IMR-90 (cell line): ENCODE measurements at regions not wholly inside any gene's neighbourhood (a gene's known extent, or its start where the extent isn't known, plus 50 kb on each side); places are given as distances from the start of the nearest gene placed in this dataset.

Experiments used
- ATAC-seq: fragments of 200-7000 bp; cut with Tn5 transposase; 2 replicates; pipeline ENCODE4 v1.9.1; 2020; ENCODE audit warnings: low read depth, mild to moderate bottlenecking, moderate library complexity
- BruUV-seq: library from RNA; stranded (reverse); fragments of 400-500 nt; replicated peaks from 2 replicates; lab custom pipeline; 2021; lab: Mats Ljungman, UMichigan
- CTCF ChIA-PET: fragments of 300-600 bp; formaldehyde crosslinking; extraction: SDS; loops from one replicate; lab custom pipeline; 2021; ENCODE audit warnings: antibody characterized with exemption; lab: Yijun Ruan, JAX
- POLR2A ChIA-PET: fragments of 300-600 bp; sonication (Branson Sonifier 250); formaldehyde crosslinking; loops from one replicate; lab custom pipeline; 2022; ENCODE audit warnings: antibody characterized with exemption; ENCODE audit not compliant: unreplicated experiment; lab: Charles Lee
- DNase-seq: peaks from one replicate; pipeline ENCODE4 v3.0.0; 2013
- H2AFZ ChIP-seq: replicated peaks from 2 replicates; pipeline ENCODE3; 2013; ENCODE audit warnings: low read length, mild to moderate bottlenecking; ENCODE audit not compliant: poor library complexity
- H2AK5ac ChIP-seq: 2 replicates; pipeline ENCODE4 v1.6.1; 2013; ENCODE audit warnings: low read depth, low read length, inconsistent platforms
- H2AK9ac ChIP-seq: replicated peaks from 2 replicates; pipeline ENCODE3; 2013; ENCODE audit warnings: mild to moderate bottlenecking, low read depth, low read length, moderate library complexity; ENCODE audit not compliant: poor library complexity
- H2BK120ac ChIP-seq: 2 replicates; pipeline ENCODE4 v1.6.1; 2013; ENCODE audit warnings: low read depth, low read length, inconsistent platforms
- H2BK15ac ChIP-seq: 3 replicates; pipeline ENCODE4 v1.6.1; 2013; ENCODE audit warnings: low read depth, low read length, inconsistent platforms
- H2BK20ac ChIP-seq: 2 replicates; pipeline ENCODE4 v1.6.1; 2013; ENCODE audit warnings: low read depth, mild to moderate bottlenecking, inconsistent platforms, low read length, moderate library complexity
- H2BK5ac ChIP-seq: 2 replicates; pipeline ENCODE4 v1.6.1; 2013; ENCODE audit warnings: mild to moderate bottlenecking, low read depth, low read length, inconsistent platforms; ENCODE audit not compliant: poor library complexity, severe bottlenecking
- H3K14ac ChIP-seq: replicated peaks from 2 replicates; pipeline ENCODE4 v1.6.1; 2013; ENCODE audit warnings: low read depth, low read length, inconsistent platforms
- H3K18ac ChIP-seq: 2 replicates; pipeline ENCODE4 v1.6.1; 2013; ENCODE audit warnings: low read depth, low read length, control low read depth
- H3K23ac ChIP-seq: 2 replicates; pipeline ENCODE4 v1.6.1; 2013; ENCODE audit warnings: low read depth, low read length, inconsistent platforms
- H3K27ac ChIP-seq: 2 replicates; pipeline ENCODE4 v1.5.1; 2013; ENCODE audit warnings: mild to moderate bottlenecking, control low read depth, low read length; ENCODE audit not compliant: insufficient read depth
- H3K27me3 ChIP-seq: 2 replicates; pipeline ENCODE4 v1.6.1; 2013; ENCODE audit warnings: low read length; ENCODE audit not compliant: control insufficient read depth, insufficient read depth
- H3K36me3 ChIP-seq: 2 replicates; pipeline ENCODE4 v1.6.1; 2013; ENCODE audit warnings: low read length, mixed read lengths; ENCODE audit not compliant: control insufficient read depth, insufficient read depth
- H3K4ac ChIP-seq: 2 replicates; pipeline ENCODE4 v1.6.1; 2013; ENCODE audit warnings: low read depth, low read length, inconsistent platforms
- H3K4me1 ChIP-seq: 2 replicates; pipeline ENCODE4 v1.6.1; 2013; ENCODE audit warnings: low read length, mixed read lengths; ENCODE audit not compliant: control insufficient read depth, insufficient read depth
- H3K4me2 ChIP-seq: 2 replicates; pipeline ENCODE4 v1.6.1; 2013; ENCODE audit warnings: low read depth, mild to moderate bottlenecking, control low read depth, low read length, moderate library complexity
- H3K4me3 ChIP-seq: 2 replicates; pipeline ENCODE4 v1.5.1; 2013; ENCODE audit warnings: low read depth, mild to moderate bottlenecking, control low read depth, low read length, moderate library complexity; ENCODE audit not compliant: insufficient read depth
- H3K56ac ChIP-seq: 2 replicates; pipeline ENCODE4 v1.6.1; 2013; ENCODE audit warnings: low read length, inconsistent platforms; ENCODE audit not compliant: insufficient read depth; ENCODE audit errors: extremely low read depth
- H3K79me1 ChIP-seq, 2 experiments: 2 replicates each; pipeline ENCODE4 v1.6.1; 2013; ENCODE audit warnings: low read length in 2 of 2, inconsistent platforms in 1 of 2, low read depth in 1 of 2
- H3K9ac ChIP-seq: 2 replicates; pipeline ENCODE4 v1.6.1; 2013; ENCODE audit warnings: low read depth, low read length, control low read depth
- H3K9me1 ChIP-seq: 2 replicates; pipeline ENCODE4 v1.6.1; 2013; ENCODE audit warnings: low read length, inconsistent platforms; ENCODE audit not compliant: insufficient read depth
- H3K9me3 ChIP-seq: 2 replicates; pipeline ENCODE4 v1.6.1; 2013; ENCODE audit warnings: low read length; ENCODE audit not compliant: control insufficient read depth, insufficient read depth
- H4K20me1 ChIP-seq: 2 replicates; pipeline ENCODE4 v1.6.1; 2013; ENCODE audit warnings: low read length, inconsistent platforms; ENCODE audit not compliant: insufficient read depth
- H4K5ac ChIP-seq: 2 replicates; pipeline ENCODE4 v1.6.1; 2013; ENCODE audit warnings: mild to moderate bottlenecking, low read depth, low read length, control low read depth
- H4K8ac ChIP-seq, 2 experiments: 2 replicates each; pipeline ENCODE4 v1.6.1; 2013; ENCODE audit warnings: low read depth in 2 of 2, low read length in 2 of 2, control low read depth in 1 of 2, inconsistent platforms in 1 of 2
- H4K91ac ChIP-seq: 2 replicates; pipeline ENCODE4 v1.6.1; 2013; ENCODE audit warnings: low read depth, low read length, inconsistent platforms; ENCODE audit not compliant: insufficient read depth
- BHLHE40 ChIP-seq: fragments of 150-350 bp; IDR thresholded peaks from 2 replicates; pipeline ENCODE4 v1.6.1; 2016; ENCODE audit warnings: mild to moderate bottlenecking, low read depth, low read length
- CHD1 ChIP-seq: IDR thresholded peaks from 2 replicates; pipeline ENCODE4 v1.6.1; 2012; ENCODE audit warnings: low read depth, low read length, improper control_type of control experiment
- FOS ChIP-seq: fragments of 150-350 bp; IDR thresholded peaks from 2 replicates; pipeline ENCODE4 v1.6.1; 2016; ENCODE audit warnings: low read depth, low read length
- NFE2L2 ChIP-seq: fragments of 150-350 bp; IDR thresholded peaks from 2 replicates; pipeline ENCODE4 v1.6.1; 2016; ENCODE audit warnings: low read depth, mild to moderate bottlenecking, low read length
- WGBS, 2 experiments: methylation state at CpG; one replicate each; pipeline versions ENCODE4 v1.1.5 to v1.1.7; 2013; ENCODE audit warnings: missing lambda C conversion rate in 2 of 2; ENCODE audit not compliant: insufficient read length in 1 of 2; ENCODE audit errors: extremely low coverage in 2 of 2; 5-methylcytosine and 5-hydroxymethylcytosine counted together
- dilution Hi-C: fragments of 300-500 bp; cut with HindIII; formaldehyde crosslinking; loops from one replicate; pipeline ENCODE4 v1.14.3; 2018; ENCODE audit warnings: low sequenced_read_pairs; ENCODE audit not compliant: unreplicated experiment
- in situ Hi-C: fragments of 300-500 bp; cut with MboI; formaldehyde crosslinking; loops from 3 replicates; pipeline ENCODE4 v1.14.3; 2019; ENCODE audit warnings: low sequenced_read_pairs, inconsistent platforms, mixed read lengths
- intact Hi-C: fragments of 100-400 bp; cut with micrococcal nuclease; formaldehyde crosslinking; loops from 2 replicates; pipeline ENCODE4 v1.10.0; 2022
- TF ChIP-seq, protein P1 (sequence below): conservative IDR thresholded peaks from 2 replicates; pipeline ENCODE4 v1.5.1; 2012; ENCODE audit warnings: mild to moderate bottlenecking, low read depth, low read length, improper control_type of control experiment

DNA sequence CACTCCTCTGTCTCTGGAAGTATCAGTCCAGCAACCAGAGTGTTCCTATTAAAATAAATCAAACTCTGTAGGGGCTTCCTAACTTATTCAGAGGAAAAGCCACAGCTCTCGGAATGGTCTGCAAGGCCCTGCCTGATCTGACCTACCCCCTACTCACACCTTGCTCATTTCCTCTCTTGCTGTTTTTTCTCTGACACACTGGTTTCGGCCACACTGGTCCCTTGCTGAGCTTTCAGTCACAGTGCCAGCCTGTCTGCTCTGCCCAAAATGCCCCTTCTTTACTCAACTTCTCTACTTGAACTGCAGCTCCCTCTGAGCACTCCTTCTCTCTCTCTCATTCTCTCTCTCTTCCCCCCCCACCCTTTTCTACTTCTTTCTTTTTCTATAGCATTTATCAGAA lies 430.2 kb downstream of the UTRN start:
- no peak overlapping the region for H3K27ac ChIP-seq
- no peak overlapping the region for H3K23ac ChIP-seq
- H4K8ac ChIP-seq: no peak overlapping the region
- H3K4me2 ChIP-seq: no peak overlapping the region
- no peak overlapping the region for H2BK5ac ChIP-seq
- H3K14ac ChIP-seq: no peak overlapping the region
- no peak overlapping the region for H3K18ac ChIP-seq
- in situ Hi-C loops (no loop called here), intact Hi-C loops (no loop called here), dilution Hi-C loops (no loop called here)
- ChIA-PET CTCF (interaction anchor here (0.9 kb wide), 1 partner anchor 11 kb away, joined by 3 read pairs; no protein-coding TSS in a partner anchor), POLR2A (no interaction called here)
- ATAC-seq (no peak), DNase-seq (no peak)
- H2AFZ ChIP-seq: no peak overlapping the region
- no peaks in the 10 kb centered on the region; the same call in 1 of the 2 replicates for H3K9me1 ChIP-seq
- no peak overlapping the region for H4K91ac ChIP-seq
- no peak overlapping the region for H2AK5ac ChIP-seq
- no peak overlapping the region for H3K56ac ChIP-seq
- H3K4me1 ChIP-seq: peaks cover 4% of the 10 kb centered on the region; the same call in 1 of the 2 replicates
- H2BK20ac ChIP-seq: no peak overlapping the region
- H3K9me3 ChIP-seq: no peaks in the 10 kb centered on the region
- no peak overlapping the region for H3K4ac ChIP-seq
- no peak overlapping the region for H2BK15ac ChIP-seq
- 73% methylated on average over 2 of the region's 2 CpGs; no CpG with 5 or more reads in 1 of the 2 experiments for WGBS, 2 experiments
- peaks cover 0 to 3% of the 10 kb centered on the region in 2 experiments; a peak in 2 of 4 replicates for H3K79me1 ChIP-seq
- no peak overlapping the region for H3K4me3 ChIP-seq
- no peak overlapping the region for H4K5ac ChIP-seq
- no peaks in the 10 kb centered on the region for H3K36me3 ChIP-seq
- H2AK9ac ChIP-seq: no peak overlapping the region
- H3K27me3 ChIP-seq: no peaks in the 10 kb centered on the region
- TF ChIP-seq CHD1 (no peak), FOS (no peak), NFE2L2 (no peak), BHLHE40 (no peak)
- TF ChIP-seq, protein P1, sequence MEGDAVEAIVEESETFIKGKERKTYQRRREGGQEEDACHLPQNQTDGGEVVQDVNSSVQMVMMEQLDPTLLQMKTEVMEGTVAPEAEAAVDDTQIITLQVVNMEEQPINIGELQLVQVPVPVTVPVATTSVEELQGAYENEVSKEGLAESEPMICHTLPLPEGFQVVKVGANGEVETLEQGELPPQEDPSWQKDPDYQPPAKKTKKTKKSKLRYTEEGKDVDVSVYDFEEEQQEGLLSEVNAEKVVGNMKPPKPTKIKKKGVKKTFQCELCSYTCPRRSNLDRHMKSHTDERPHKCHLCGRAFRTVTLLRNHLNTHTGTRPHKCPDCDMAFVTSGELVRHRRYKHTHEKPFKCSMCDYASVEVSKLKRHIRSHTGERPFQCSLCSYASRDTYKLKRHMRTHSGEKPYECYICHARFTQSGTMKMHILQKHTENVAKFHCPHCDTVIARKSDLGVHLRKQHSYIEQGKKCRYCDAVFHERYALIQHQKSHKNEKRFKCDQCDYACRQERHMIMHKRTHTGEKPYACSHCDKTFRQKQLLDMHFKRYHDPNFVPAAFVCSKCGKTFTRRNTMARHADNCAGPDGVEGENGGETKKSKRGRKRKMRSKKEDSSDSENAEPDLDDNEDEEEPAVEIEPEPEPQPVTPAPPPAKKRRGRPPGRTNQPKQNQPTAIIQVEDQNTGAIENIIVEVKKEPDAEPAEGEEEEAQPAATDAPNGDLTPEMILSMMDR: no peak
- no peak overlapping the region for H3K9ac ChIP-seq
- H2BK120ac ChIP-seq: no peak overlapping the region
- BruUV-seq: no TSS peak
- H4K20me1 ChIP-seq: no peaks in the 10 kb centered on the region
